Transverse colon (tissue), 4 donors: ENCODE measurements at regions not wholly inside any gene's neighbourhood (a gene's known extent, or its start where the extent isn't known, plus 50 kb on each side); places are given as distances from the start of the nearest gene placed in this dataset.

Experiments used
- DNase-seq: peaks from one replicate; pipeline ENCODE4 v3.0.0-alpha.2; 2019
- H3K27ac ChIP-seq, 4 donors: fragments of 200-600 bp; sonication (generic); 2 replicates each; pipeline ENCODE4 v1.5.1; 2016 to 2018; ENCODE audit warnings: inconsistent platforms in 4 of 4
- H3K27me3 ChIP-seq: fragments of 200-600 bp; sonication (generic); 2 replicates; pipeline ENCODE4 v1.5.1; 2017; ENCODE audit warnings: inconsistent platforms
- H3K36me3 ChIP-seq, 4 donors: fragments of 200-600 bp; sonication (generic); 2 replicates each; pipeline ENCODE4 v1.5.1; 2017 to 2019; ENCODE audit warnings: inconsistent platforms in 4 of 4
- H3K4me1 ChIP-seq, 4 donors: fragments of 200-600 bp; sonication (generic); 2 replicates each; pipeline ENCODE4 v1.5.1; 2017 to 2020; ENCODE audit warnings: inconsistent platforms in 4 of 4
- H3K4me3 ChIP-seq, 4 donors: fragments of 200-600 bp; sonication (generic); 1 replicate in 1 of 4; 2 replicates in 3 of 4; pipeline versions ENCODE4 v1.5.1 to v1.6.1; 2017 to 2019; ENCODE audit warnings: inconsistent platforms in 4 of 4
- H3K9me3 ChIP-seq, 2 donors: fragments of 200-600 bp; sonication (generic); 2 replicates each; pipeline ENCODE4 v1.5.1; 2017 to 2019; ENCODE audit warnings: inconsistent platforms in 2 of 2
- CTCF ChIP-seq, 5 experiments: fragments of 200-600 bp in 3 of 5; fragments of 450-650 bp in 2 of 5; sonication (generic) in 3 of 5; IDR thresholded peaks; 1 replicate in 2 of 5; 2 replicates in 3 of 5; pipeline ENCODE4 v1.5.1; 2016 to 2017; ENCODE audit warnings: antibody characterized with exemption in 5 of 5, inconsistent platforms in 3 of 5, mild to moderate bottlenecking in 2 of 5, moderate library complexity in 1 of 5
- EP300 ChIP-seq: sonication (generic); formaldehyde crosslinking; IDR thresholded peaks from one replicate; pipeline ENCODE4 v1.6.1; 2017; ENCODE audit warnings: antibody characterized with exemption, low read depth
- POLR2A ChIP-seq: fragments of 450-650 bp; IDR thresholded peaks from one replicate; pipeline ENCODE4 v1.6.1; 2016; ENCODE audit warnings: antibody characterized with exemption, mild to moderate bottlenecking, moderate library complexity
- POLR2AphosphoS5 ChIP-seq, 3 donors: sonication (generic); formaldehyde crosslinking; IDR thresholded peaks; one replicate each; pipeline ENCODE4 v1.6.1; 2016; ENCODE audit warnings: antibody characterized with exemption in 3 of 3
- WGBS, 2 donors: methylation state at CpG; one replicate each; pipeline ENCODE4 v1.1.5; 2018; ENCODE audit warnings: low coverage in 1 of 2; 5-methylcytosine and 5-hydroxymethylcytosine counted together
- in situ Hi-C, 4 donors: fragments of 200-750 bp; cut with MboI; loops; one replicate each; pipeline versions ENCODE4 v1.15.0 to v1.15.1; 2017; ENCODE audit warnings: low sequenced_read_pairs in 3 of 4, low pct_ligation_motif_present in 1 of 4, low pct_unique_long_range_greater_than_20kb in 1 of 4
- intact Hi-C: fragments of 100-400 bp; cut with DNase I; formaldehyde crosslinking; loops from one replicate; pipeline ENCODE4 v1.15.1; 2023; ENCODE audit warnings: low total_unique reads

- no peaks in the 10 kb centered on the region for H3K27me3 ChIP-seq
- WGBS, 2 donors = 11 to 40% methylated on average over 1 of the region's 1 CpG
- intact Hi-C loops (no loop called here), in situ Hi-C loops (no loop called here)
- no peaks in the 10 kb centered on the region for H3K4me1 ChIP-seq
- no peak overlapping the region for H3K4me3 ChIP-seq
- no peaks in the 10 kb centered on the region for H3K36me3 ChIP-seq
- no peak for DNase-seq
- H3K9me3 ChIP-seq = no peaks in the 10 kb centered on the region
- H3K27ac ChIP-seq = no peak overlapping the region
- TF ChIP-seq CTCF (IDR thresholded peaks at IDR 0.05) (no peak), EP300 (no peak), POLR2A (no peak), POLR2AphosphoS5 (IDR thresholded peaks at IDR 0.05) (no peak)
These were observed 428.8 kb downstream of the BRINP1 start for GRCh38 chr9:118940473-118940872.

- intact Hi-C loops (no loop called here), in situ Hi-C loops (no loop called here)
- Histone ChIP-seq H3K9me3 (no peaks in the 10 kb centered on the region), H3K27ac (no peak overlapping the region), H3K36me3 (no peaks in the 10 kb centered on the region), H3K4me1 (no peaks in the 10 kb centered on the region), H3K4me3 (no peak overlapping the region), H3K27me3 (no peaks in the 10 kb centered on the region)
- 69 to 78% methylated on average over 3 of the region's 3 CpGs for WGBS, 2 donors
- no peak for DNase-seq
- TF ChIP-seq CTCF (IDR thresholded peaks at IDR 0.05) (no peak), POLR2A (no peak), EP300 (no peak), POLR2AphosphoS5 (IDR thresholded peaks at IDR 0.05) (no peak)
These were observed 422.6 kb downstream of the BRINP1 start for GRCh38 chr9:118946669-118947068.

GRCh38 chr9:118954857-118955256, 414.4 kb downstream of the BRINP1 start:
- no peaks in the 10 kb centered on the region for H3K4me1 ChIP-seq
- no peaks in the 10 kb centered on the region for H3K27me3 ChIP-seq
- TF ChIP-seq CTCF (IDR thresholded peaks at IDR 0.05) (no peak), POLR2AphosphoS5 (IDR thresholded peaks at IDR 0.05) (no peak), EP300 (no peak), POLR2A (no peak)
- DNase-seq = no peak
- in situ Hi-C loops = no loop called here
- no peak overlapping the region for H3K27ac ChIP-seq
- H3K4me3 ChIP-seq = no peak overlapping the region
- H3K9me3 ChIP-seq = no peaks in the 10 kb centered on the region
- no peaks in the 10 kb centered on the region for H3K36me3 ChIP-seq
- intact Hi-C loops = no loop called here
- WGBS, 2 donors = 79 to 100% methylated on average over 1 to 2 of the region's 2 CpGs

GRCh38 chr9:118957585-118957984, 411.6 kb downstream of the BRINP1 start:
- TF ChIP-seq POLR2AphosphoS5 (IDR thresholded peaks at IDR 0.05) = no peak
- no peak for TF ChIP-seq POLR2A
- TF ChIP-seq EP300 = no peak
- in situ Hi-C loops = no loop called here
- 50 to 55% methylated on average over 3 of the region's 3 CpGs for WGBS, 2 donors
- Histone ChIP-seq H3K9me3 (no peaks in the 10 kb centered on the region), H3K4me3 (no peak overlapping the region), H3K27ac (peak overlapping the region in 1 of 4 donors; percentile 5), H3K36me3 (no peaks in the 10 kb centered on the region), H3K4me1 (no peaks in the 10 kb centered on the region), H3K27me3 (no peaks in the 10 kb centered on the region)
- DNase-seq = no peak
- intact Hi-C loops = no loop called here

GRCh38 chr9:118959366-118959765, 409.9 kb downstream of the BRINP1 start:
- intact Hi-C loops = no loop called here
- no peak for DNase-seq
- Histone ChIP-seq H3K9me3 (no peaks in the 10 kb centered on the region), H3K4me3 (no peak overlapping the region), H3K36me3 (no peaks in the 10 kb centered on the region), H3K27ac (no peak overlapping the region), H3K27me3 (no peaks in the 10 kb centered on the region), H3K4me1 (no peaks in the 10 kb centered on the region)
- whole genome bisulfite sequencing, 2 donors = 65 to 85% methylated on average over 4 to 5 of the region's 5 CpGs
- TF ChIP-seq POLR2AphosphoS5 (IDR thresholded peaks at IDR 0.05) = no peak
- TF ChIP-seq CTCF (IDR thresholded peaks at IDR 0.05) = no peak
- TF ChIP-seq EP300 = no peak
- TF ChIP-seq POLR2A = no peak
- in situ Hi-C loops = no loop called here
